ENCODE measurements at regions not wholly inside any gene's neighbourhood (a gene's known extent, or its start where the extent isn't known, plus 50 kb on each side); places are given as distances from the start of the nearest gene placed in this dataset.

DNA sequence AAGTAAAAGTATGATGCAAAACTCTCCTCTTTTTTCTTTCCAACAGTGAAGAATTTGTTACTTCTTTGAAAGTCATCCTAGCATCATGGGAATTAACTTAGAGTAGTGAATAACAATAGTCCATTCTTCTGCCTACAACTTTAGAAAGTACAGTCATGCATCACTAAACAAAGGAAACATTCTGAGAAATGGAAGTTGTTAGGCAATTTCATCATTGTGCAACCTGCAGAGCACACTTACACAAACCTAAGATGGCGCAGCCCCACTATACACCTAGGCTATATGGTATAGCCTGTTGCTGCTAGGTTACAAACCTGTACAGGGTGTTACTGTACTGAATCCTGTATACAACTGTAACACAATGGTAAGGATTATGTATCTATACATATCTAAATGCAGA is 1209.3 kb upstream of the C9orf72 start:
- DNase-seq (ENCODE audit: low read depth in 2 of 3, low spot score in 1 of 3): no peak

DNA sequence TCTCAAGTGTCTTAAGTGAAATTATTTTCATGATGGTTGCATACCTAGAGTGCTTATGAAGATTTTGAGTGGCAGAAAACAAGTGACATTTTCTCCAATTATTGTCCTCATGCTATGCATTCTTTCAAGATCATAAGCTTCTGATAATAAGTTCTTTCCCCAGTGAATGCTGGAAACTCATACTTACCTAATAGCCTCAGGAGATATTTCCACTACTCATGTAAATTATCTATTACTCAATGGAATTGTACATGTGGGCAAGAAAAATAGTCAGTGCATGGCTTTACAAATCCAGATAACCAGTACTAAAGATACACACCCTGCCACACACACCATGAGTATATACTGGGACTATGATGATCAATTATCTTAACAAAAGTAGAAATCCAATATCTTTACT is 1219.4 kb upstream of the C9orf72 start:
- DNase-seq (ENCODE audit: low read depth in 2 of 3, low spot score in 1 of 3): no peak

DNA sequence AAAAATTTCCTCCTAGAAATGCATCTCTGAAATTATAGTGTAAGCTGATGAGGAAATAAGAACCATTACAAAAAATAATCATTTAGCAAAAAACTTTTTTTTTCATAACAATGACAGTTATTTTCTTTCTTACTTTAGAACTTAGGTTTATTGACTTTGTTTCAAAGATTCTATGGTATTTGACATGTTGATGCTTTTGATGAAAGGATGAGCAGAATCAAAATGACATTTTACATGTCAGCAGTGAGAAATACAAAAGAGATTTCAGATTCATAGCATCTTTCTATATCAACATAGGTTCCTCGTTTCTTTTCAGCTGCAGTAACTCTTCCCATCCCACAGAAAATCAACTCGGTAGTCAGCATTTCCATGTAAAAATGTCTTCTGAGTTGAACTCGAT is 1226.6 kb upstream of the C9orf72 start:
- DNase-seq (ENCODE audit: low read depth in 2 of 3, low spot score in 1 of 3): no peak

DNA sequence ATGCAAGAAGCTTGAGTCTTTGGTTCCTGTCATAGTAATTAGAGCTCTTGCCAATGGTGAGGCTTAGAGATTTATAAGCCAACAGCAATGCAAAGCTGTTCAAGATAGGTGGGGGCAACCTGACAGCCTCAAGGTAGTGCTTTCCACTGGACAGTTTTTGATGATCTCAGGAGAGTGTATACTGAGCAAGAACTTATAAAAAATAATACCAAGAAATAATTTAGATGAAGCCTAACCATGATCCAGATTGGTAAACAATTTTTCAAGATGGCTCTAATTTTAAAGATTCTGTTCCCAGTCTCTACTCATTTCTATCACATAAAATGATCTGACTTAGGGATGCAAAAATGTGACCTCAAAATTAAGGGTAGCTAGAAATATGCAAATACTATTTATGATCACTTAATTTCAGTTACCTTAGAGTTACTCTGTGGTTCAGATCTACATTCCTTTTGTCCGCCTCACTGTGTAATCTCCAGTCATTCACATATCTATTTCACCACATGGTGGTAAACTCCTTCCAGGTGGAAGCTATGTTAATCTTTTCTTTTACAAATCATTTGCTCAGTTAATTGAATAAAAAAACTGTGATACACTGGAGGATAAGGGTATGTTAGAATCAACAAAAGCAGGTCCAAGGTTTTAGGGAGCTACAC is 1228.0 kb upstream of the C9orf72 start:
- DNase-seq (ENCODE audit: low read depth in 2 of 3, low spot score in 1 of 3): no peak

DNA sequence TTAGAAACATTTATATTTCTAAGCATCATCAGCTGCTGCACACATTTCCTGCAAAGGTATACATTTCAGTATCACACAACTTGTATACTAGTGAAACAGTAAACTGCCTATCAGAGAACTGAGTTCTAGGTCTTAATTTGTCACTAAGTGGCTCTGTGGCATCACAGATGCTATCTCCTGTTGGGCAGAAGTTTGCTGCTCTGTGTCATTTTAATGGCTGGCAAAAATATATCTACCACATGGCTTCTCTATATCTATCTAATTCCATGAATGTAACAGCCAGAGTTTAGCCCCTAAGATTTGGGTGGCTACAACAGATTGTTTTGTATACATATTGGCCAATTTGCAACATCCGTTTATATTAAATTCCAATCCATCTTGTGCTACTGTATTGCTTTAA is 1231.9 kb upstream of the C9orf72 start:
- no peak for DNase-seq (ENCODE audit: low read depth in 2 of 3, low spot score in 1 of 3)

DNA sequence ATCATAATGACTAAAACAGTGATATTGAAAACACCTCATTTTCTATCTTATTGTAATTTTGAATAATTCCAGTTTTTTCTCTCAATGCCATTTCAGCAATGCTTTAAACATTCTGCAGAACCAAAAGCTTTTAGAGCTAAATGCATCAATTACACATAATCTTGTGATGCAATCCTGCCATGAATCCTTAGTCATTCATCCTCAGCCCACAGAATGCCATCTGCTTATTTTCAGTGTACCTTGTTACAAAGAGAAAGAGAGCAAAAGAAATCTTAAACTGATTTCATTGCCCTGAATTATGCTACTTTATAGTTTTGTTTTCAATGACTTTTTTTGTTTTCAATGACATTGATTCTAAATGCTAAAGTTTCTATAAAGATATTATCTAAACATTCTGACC is 1234.8 kb upstream of the C9orf72 start:
- DNase-seq (ENCODE audit: low read depth in 2 of 3, low spot score in 1 of 3): no peak

DNA sequence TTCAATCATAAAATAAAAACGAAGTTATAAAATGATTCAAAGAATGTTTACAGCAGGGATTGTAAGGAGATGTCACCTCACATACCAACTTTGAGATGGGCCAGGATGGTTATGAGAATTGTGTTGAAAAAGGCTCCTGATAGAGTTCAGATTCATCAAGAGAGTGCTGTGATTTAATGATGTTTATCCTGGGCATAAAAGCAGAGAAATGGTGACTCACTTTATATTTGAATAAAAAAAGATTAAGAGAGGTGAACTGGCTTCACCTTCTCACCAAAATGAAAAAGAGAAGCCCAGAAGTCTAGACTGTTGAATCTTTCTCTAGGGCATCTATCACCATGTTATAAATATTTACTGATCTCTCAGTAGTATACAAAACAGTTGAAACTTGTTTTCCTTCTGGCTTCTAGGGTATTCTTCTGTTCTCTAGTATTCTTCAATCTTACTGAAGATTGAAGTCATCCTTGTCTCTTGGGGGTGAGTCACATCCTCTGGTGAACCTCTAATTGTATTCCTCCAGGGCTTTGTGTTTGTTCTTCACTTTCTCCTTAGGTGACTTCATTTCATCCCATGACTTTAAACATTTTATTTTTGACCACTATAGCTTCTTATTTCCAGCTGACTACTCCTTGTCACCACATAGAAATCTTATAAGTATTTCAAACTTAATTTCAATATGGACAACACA is 1237.3 kb upstream of the C9orf72 start:
- DNase-seq (ENCODE audit: low read depth in 2 of 3, low spot score in 1 of 3): no peak

DNA sequence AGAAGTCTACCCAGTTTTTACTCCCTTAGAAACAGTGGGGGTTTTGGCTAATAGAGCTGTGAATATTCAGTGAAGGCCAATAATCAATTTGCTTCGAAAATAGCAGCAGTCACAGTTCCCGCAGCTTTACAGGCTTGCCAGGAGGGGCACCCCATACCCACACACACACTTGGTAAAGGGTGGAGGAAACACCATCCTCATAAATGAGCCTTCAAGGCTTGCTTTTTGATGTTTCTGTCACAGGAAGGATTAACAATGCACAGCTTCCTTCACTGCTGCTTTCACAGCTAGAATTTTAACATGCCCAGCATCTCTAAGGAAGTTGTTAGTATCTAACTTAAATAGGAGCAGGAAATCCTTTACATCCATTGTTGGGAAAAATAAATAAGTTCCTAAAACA is 1247.5 kb upstream of the C9orf72 start:
- no peak for DNase-seq (ENCODE audit: low read depth in 2 of 3, low spot score in 1 of 3)

DNA sequence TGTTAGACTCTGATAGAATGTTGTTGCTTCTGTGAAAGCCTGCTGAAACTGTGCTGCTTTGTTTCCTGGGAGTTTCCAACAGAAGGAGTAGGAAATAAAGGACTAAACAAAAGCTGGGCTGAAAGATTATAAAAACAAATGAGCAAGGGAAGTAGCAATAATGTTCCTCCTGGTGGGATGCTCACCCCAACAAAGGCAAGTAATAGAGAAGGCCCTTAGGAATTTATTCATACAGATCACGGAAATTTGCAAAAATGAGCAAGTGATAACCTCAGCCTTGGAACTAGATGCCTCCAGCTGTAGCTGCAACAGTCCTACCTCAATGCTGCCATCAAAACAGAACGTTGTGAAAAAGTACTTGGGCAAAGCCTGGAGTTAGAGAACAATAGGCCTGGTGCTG is 1248.0 kb upstream of the C9orf72 start:
- no peak for DNase-seq (ENCODE audit: low read depth in 2 of 3, low spot score in 1 of 3)

DNA sequence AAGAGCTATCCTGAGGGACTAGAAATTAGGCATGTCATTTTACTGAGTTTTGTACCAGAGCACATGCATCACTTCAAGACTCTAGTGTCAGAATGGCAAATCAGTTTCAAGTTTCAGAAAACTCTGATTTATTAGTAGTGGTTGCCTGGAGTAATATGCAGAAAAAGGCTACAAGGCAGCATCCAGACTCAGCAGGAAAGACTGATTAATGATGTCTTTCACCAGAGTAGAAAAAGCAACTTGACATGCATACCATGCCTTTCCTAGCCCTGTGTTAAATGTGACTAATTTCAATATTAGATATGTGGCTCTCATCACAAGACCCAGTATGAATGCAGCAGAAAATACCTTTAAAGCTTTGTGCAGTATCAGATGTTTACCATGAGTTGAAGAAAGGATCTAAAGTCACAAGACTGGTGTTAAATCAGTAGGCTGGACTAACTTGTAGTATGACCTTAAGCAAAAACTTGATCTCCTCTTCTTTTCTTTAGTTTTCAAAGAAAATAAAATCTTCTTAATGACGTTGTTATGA is 1251.2 kb upstream of the C9orf72 start:
- no peak for DNase-seq (ENCODE audit: low read depth in 2 of 3, low spot score in 1 of 3)

DNA sequence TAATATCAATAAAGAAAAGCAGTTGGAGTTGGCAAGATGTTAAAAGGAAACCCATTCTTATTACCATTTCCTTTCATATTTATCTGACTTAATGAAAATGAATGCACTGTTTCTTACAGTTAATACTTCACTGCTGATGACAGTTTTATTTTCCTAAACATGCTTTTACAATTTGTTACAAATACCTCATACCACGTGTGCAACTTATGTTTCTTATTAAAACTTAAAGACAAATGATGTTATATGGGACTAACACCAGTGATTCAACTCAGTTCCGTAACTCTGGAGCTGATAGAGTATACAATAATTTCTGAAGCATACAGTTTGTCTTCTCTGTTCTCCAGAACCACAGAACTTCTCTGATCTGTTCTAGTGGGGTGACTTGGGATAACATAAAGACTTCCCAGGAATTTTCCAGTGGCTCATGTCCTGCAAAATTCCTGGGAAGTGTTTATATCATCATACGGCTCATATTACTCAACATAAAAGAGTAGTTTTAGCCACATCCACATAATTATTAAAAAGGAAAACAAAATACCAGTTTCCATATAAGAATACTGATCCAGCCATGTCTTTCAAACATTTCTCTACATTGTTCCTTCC is 1259.0 kb upstream of the C9orf72 start:
- DNase-seq (ENCODE audit: low read depth in 2 of 3, low spot score in 1 of 3): no peak

DNA sequence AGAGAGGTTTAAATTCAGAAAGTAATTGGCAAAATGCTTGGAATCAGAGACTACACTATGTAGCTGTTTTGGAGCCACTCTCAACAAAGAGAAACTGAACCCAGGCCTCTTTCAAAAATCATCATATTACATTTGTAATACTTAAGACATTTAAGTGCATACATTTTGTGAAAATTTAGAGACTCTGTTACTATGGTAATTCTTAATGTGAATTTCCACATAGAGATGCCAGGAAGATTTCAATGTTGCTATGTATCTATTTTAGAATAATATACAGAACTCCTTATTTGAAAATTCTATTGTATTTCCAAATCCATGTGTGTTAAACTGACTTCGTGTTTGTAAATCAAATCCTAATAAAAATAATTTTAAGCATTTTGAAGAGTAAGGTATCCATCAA is 1260.9 kb upstream of the C9orf72 start:
- DNase-seq (ENCODE audit: low read depth in 2 of 3, low spot score in 1 of 3): no peak

DNA sequence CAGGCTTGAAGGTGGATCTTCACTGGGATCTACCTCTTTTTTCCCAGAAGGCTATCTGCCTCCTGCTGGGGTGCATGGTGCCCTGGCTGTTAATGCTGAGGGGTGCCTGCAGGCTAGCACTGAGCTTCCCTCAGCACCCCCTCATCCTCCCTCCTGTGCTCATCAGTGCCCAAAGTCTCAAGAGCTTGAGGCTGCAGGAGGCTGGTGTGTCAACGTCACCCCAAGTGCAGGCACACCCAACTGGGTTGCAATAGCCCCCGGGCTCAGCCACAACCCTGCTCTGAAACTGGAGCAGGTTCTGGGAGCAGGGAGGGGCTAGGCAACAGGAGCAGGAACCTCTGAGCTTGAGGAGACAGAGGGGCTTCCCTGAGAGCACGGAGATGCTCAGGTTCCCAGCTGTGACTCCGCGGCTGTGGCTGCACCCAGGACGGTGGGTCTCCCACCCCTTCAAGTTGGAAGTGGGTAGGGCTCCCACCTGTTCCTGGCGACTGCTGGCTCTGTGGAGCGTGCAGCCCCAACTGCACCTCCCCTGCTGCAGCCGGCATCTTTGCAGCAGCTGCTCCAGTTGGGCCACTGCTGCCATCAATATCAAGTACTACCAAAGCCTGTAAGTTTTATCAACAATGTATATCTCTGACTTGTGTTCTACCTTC is 1266.6 kb upstream of the C9orf72 start:
- no peak for DNase-seq (ENCODE audit: low read depth in 2 of 3, low spot score in 1 of 3)

DNA sequence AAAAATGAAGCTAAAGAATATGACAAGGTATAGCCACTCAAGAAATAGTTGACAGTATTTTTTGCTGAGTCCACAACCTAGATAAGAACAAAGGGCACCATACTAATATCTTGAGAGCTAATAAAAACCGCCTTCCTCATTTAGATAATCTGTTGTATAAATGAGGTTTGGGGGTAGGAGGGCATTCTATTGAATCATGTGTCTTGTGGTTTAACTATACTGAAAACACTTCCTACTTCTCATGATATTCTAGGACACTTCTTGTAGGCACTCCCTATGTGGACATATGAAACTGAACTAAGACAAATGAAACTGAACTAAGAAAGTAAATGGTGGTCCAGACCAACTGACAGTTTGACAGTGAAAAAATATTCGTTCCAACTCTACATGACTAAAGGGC is 1268.5 kb upstream of the C9orf72 start:
- no peak for DNase-seq (ENCODE audit: low read depth in 2 of 3, low spot score in 1 of 3)

DNA sequence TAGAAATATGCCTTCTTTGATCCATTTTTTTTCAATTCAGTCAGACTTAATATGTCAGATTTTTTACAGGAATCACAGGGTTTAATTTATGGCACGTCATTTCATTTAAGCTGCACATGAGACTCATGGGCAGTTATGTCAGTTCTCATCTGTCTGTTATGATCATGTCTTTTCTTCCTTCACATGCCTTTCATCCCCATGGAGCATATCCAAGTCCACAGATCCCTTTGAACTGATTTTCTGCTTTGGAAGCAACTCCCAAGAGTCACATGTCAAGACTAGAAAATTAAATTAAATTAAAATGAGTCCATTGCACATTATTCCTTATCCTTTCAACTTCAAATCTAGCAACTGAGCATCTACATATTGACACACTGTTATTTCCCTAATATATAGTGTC is 1274.0 kb upstream of the C9orf72 start:
- no peak for DNase-seq (ENCODE audit: low read depth in 2 of 3, low spot score in 1 of 3)

DNA sequence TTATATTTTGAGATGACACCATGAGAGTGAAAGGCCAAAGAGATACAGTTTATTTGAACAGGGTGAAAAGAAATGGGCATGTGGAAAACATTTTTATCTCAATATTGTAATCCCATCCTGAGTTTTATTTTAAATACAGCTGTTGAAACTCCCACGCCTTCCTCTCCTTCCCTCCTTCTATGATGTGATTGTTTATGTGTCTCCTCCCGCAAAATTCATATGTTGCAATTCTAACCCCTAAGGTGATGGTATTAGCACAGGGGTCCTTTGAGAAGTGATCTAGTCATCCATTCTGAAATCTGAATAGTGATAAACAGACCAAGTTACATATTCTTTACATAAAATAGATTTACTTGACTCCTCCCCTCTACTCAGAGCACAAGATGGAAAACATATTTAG is 1275.4 kb upstream of the C9orf72 start:
- no peak for DNase-seq (ENCODE audit: low read depth in 2 of 3, low spot score in 1 of 3)

DNA sequence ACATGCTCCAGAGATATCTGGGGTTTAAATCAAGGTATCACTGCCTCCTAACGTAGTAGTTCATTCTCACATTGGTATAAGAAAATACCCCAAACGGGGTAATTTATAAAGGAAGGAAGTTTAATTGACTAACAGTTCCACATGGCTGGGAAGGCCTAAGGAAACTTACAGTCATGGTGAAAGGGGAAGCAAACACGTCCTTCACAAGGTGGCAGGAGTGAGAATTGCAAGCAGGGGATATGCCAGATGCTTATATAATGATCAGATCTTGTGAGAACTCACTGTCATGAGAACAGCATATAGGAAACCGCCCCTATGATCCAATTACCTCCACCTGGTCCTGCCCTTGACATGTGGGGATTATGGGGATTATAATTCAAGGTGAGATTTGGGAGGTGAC is 1280.2 kb upstream of the C9orf72 start:
- no peak for DNase-seq (ENCODE audit: low read depth in 2 of 3, low spot score in 1 of 3)

DNA sequence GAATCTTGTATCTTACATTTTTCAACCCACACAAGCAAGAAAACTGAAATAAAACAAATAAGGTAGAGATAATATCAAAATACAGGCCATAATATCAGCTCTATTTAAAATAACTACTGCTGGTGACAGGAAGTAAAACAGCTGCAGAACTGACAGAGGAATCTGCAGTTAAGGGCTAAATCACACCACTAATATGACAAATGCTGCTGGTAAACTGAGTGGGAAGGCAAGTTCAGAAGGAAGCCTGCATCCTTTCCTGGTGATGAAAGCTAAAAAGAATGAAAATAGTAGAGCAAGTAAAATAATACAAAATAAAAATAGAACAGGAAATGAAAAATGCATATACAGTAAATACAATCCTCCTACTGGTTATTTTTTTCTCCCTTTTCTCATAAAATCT is 1293.7 kb upstream of the C9orf72 start:
- no peak for DNase-seq (ENCODE audit: low read depth in 2 of 3, low spot score in 1 of 3)

DNA sequence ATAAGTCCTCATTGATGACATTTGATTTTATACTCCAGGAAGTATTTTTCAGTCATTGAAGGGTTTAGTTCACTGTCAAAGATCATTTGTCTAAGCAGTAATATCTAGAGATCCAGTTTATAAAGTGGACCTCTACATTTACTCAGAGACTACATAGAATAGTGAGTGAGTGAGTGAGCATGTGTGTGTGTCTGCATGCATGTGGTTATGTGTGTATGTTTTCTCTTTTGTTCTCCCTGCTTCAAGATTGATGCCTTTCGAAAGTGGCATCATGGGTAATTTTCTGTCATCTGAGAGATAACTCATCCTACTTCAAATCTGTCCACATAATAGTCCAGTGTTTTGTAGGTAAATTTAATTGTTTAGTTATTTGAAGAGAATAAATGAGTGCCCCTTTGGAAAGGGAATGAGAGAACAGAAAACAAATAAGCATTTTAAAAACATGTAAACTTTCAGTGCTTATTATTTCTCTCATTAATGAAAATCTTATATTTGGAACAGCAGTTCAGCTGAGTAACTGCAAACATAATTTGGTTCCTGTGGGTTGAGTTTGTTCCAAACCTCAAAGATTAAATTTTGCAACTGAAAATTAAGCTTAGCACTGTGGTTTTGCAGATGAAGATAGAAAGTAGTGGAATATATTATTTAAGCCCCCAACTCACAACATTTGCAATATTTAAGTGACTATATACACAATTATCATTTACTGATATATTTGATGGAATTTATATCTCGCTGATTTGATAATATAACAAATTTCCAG is 1295.1 kb upstream of the C9orf72 start:
- DNase-seq (ENCODE audit: low read depth in 2 of 3, low spot score in 1 of 3): no peak

DNA sequence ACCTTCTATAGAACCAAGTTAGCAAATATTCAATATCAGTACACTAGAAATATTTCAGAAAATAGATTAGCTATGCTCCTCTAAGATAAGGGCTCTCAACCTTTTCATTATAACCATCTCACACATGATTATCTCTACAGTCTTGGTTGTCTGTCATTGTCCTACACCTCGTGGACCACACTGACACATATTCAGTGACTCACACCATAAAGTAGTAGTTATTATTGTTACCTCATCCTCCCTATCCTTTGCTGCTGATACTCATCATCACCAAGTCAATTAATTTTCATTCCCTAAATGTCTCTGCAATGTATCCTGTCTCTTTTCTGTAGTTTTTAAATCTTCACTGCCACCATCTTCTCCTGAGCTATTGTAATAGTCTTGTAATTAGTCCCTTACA is 1309.2 kb upstream of the C9orf72 start:
- no peak for DNase-seq (ENCODE audit: low read depth in 2 of 3, low spot score in 1 of 3)

DNA sequence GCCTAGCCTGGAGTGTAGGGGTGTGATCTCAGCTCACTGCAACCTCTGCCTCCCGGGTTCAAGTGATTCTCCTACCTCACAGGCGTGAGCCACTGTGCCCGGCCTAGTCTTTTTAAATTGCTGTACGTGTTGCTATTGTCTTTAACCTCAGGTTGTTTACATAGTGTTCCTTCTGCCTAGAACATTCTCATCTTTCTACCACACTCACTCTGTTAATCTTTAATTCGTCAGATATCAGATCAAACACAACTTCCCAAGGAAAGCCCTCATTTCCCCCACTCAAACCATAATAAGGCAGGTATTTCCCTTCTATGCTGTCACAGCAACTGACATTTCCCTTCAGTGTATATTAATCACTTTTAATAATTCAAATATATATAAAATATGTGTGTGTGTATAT is 1310.0 kb upstream of the C9orf72 start:
- no peak for DNase-seq (ENCODE audit: low read depth in 2 of 3, low spot score in 1 of 3)
